ENCODE measurements at regions not wholly inside any gene's neighbourhood (a gene's known extent, or its start where the extent isn't known, plus 50 kb on each side); places are given as distances from the start of the nearest gene placed in this dataset.

DNA sequence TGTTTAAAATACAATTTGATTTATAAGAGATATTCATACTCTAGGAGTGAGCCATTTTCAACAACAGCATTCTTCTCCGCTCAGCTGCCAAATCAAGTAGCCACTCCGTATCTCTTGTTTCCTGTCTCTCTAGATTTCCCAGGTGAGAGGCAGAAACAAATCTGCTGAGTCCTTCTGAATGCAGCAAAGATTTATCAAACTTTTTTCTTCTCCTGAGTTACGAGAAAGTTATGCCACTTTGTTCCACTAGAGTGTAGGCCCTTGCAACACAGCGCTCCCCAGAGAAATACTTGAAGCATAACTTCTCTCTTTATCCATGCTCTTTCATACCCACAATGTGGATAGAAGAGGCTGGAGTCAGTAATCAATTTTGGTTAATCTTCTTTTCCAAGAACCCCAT, 1960.8 kb downstream of the OLFM4 start:
- no peak overlapping the region for H3K4me3 ChIP-seq (ENCODE audit: insufficient read depth, low read depth, low read length)
- TF ChIP-seq, protein P1, sequence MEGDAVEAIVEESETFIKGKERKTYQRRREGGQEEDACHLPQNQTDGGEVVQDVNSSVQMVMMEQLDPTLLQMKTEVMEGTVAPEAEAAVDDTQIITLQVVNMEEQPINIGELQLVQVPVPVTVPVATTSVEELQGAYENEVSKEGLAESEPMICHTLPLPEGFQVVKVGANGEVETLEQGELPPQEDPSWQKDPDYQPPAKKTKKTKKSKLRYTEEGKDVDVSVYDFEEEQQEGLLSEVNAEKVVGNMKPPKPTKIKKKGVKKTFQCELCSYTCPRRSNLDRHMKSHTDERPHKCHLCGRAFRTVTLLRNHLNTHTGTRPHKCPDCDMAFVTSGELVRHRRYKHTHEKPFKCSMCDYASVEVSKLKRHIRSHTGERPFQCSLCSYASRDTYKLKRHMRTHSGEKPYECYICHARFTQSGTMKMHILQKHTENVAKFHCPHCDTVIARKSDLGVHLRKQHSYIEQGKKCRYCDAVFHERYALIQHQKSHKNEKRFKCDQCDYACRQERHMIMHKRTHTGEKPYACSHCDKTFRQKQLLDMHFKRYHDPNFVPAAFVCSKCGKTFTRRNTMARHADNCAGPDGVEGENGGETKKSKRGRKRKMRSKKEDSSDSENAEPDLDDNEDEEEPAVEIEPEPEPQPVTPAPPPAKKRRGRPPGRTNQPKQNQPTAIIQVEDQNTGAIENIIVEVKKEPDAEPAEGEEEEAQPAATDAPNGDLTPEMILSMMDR (IDR thresholded peaks at IDR 0.05; ENCODE audit: insufficient read depth, low read depth, low read length) = no peak
- TF ChIP-seq EZH2 (IDR thresholded peaks at IDR 0.05; ENCODE audit: insufficient read depth, low read length) = no peak
- no peak overlapping the region for H3K4me2 ChIP-seq (ENCODE audit: low read length)
- Mint-ChIP-seq H3K27me3 (ENCODE audit: low read depth, unreplicated experiment) (peaks cover 3% of the 10 kb centered on the region), H3K9me3 (ENCODE audit: unreplicated experiment) (no peaks in the 10 kb centered on the region), H3K4me3 (ENCODE audit: unreplicated experiment) (no peak overlapping the region), H3K27ac (ENCODE audit: unreplicated experiment) (no peak overlapping the region), H3K36me3 (ENCODE audit: low read depth, unreplicated experiment) (no peaks in the 10 kb centered on the region), H3K4me1 (ENCODE audit: low read depth, unreplicated experiment) (no peaks in the 10 kb centered on the region)
- no peaks in the 10 kb centered on the region for H3K9me3 ChIP-seq (ENCODE audit: insufficient read depth, low read depth, low read length)
- DNase-seq (ENCODE audit: low read depth) = no peak
- H4K20me1 ChIP-seq (ENCODE audit: insufficient read depth, low read length) = no peaks in the 10 kb centered on the region
- no peak for FAIRE-seq
- H3K36me3 ChIP-seq (ENCODE audit: insufficient read depth, low read length) = no peaks in the 10 kb centered on the region
- H3K27ac ChIP-seq (ENCODE audit: low read depth, low read length) = no peak overlapping the region
- no peaks in the 10 kb centered on the region for H3K4me1 ChIP-seq (ENCODE audit: insufficient read depth, low read length)
- H3K79me2 ChIP-seq (ENCODE audit: insufficient read depth, low read length) = no peaks in the 10 kb centered on the region
- no peaks in the 10 kb centered on the region for H3K27me3 ChIP-seq (ENCODE audit: insufficient read depth, low read length)
- no peak overlapping the region for H3K9ac ChIP-seq (ENCODE audit: low read length)
- H2AFZ ChIP-seq (ENCODE audit: low read depth, low read length) = no peak overlapping the region

DNA sequence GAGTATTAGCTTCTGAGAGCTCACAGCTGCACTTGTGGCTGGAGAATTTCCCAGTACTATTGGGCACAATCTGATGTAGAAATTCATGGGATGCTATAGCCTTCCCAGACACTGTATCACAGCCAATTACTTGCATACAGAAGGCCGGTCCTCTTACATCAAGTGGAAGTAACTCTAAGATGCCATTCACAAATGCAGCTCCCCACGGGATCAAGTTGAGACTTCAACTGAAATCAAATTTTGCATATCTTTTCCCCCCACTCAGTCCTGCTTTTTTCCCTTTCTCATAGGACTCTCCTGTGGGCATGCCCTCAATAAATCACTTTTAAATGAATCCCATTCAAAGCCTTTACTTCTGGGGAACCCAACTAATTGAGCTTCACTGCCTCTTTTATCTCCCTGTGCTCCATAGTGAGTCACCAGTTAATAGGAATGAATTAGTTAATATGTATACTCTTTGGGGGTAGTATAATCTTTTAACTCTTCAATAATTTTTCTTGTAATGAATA, 1970.8 kb downstream of the OLFM4 start:
- H3K36me3 Mint-ChIP-seq (ENCODE audit: low read depth, unreplicated experiment) = no peaks in the 10 kb centered on the region
- Histone ChIP-seq H4K20me1 (ENCODE audit: insufficient read depth, low read length) (no peaks in the 10 kb centered on the region), H3K9ac (ENCODE audit: low read length) (no peak overlapping the region), H3K4me2 (ENCODE audit: low read length) (no peak overlapping the region), H3K4me1 (ENCODE audit: insufficient read depth, low read length) (no peaks in the 10 kb centered on the region), H3K36me3 (ENCODE audit: insufficient read depth, low read length) (no peaks in the 10 kb centered on the region), H3K27me3 (ENCODE audit: insufficient read depth, low read length) (no peaks in the 10 kb centered on the region), H2AFZ (ENCODE audit: low read depth, low read length) (no peak overlapping the region), H3K27ac (ENCODE audit: low read depth, low read length) (no peak overlapping the region), H3K9me3 (ENCODE audit: insufficient read depth, low read depth, low read length) (no peaks in the 10 kb centered on the region), H3K4me3 (ENCODE audit: insufficient read depth, low read depth, low read length) (no peak overlapping the region), H3K79me2 (ENCODE audit: insufficient read depth, low read length) (no peaks in the 10 kb centered on the region)
- H3K4me3 Mint-ChIP-seq (ENCODE audit: unreplicated experiment) = no peak overlapping the region
- FAIRE-seq = no peak
- H3K27ac Mint-ChIP-seq (ENCODE audit: unreplicated experiment) = no peak overlapping the region
- peaks cover 2% of the 10 kb centered on the region for H3K9me3 Mint-ChIP-seq (ENCODE audit: unreplicated experiment)
- H3K27me3 Mint-ChIP-seq (ENCODE audit: low read depth, unreplicated experiment) = peaks cover 2% of the 10 kb centered on the region
- DNase-seq (ENCODE audit: low read depth) = no peak
- TF ChIP-seq, protein P1 (IDR thresholded peaks at IDR 0.05; ENCODE audit: insufficient read depth, low read depth, low read length) = no peak
- no peak for TF ChIP-seq EZH2 (IDR thresholded peaks at IDR 0.05; ENCODE audit: insufficient read depth, low read length)
- H3K4me1 Mint-ChIP-seq (ENCODE audit: low read depth, unreplicated experiment) = no peaks in the 10 kb centered on the region

DNA sequence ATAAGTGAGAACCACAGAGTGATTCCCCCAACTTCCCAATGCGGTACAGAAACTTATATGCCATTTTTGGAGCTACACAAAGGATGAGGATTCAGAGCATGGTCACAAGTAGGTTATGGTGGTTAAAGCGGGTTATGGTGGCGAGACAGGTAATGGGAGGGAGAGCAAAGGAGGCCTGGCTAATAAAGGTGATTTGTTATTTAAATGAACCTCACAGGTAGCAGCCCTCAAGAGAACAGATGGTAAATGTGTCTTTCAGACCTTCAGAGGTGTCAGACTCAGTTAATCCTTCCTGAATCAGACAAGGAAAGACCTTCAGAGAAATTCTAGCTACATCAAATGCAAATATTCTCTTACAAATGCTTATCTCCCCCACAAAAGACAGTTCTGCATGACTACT, 1971.4 kb downstream of the OLFM4 start:
- Histone ChIP-seq H3K27ac (ENCODE audit: low read depth, low read length) (no peak overlapping the region), H3K4me1 (ENCODE audit: insufficient read depth, low read length) (no peaks in the 10 kb centered on the region), H3K27me3 (ENCODE audit: insufficient read depth, low read length) (no peaks in the 10 kb centered on the region), H3K36me3 (ENCODE audit: insufficient read depth, low read length) (no peaks in the 10 kb centered on the region), H3K79me2 (ENCODE audit: insufficient read depth, low read length) (no peaks in the 10 kb centered on the region), H3K4me3 (ENCODE audit: insufficient read depth, low read depth, low read length) (no peak overlapping the region), H3K9me3 (ENCODE audit: insufficient read depth, low read depth, low read length) (no peaks in the 10 kb centered on the region), H3K4me2 (ENCODE audit: low read length) (no peak overlapping the region), H3K9ac (ENCODE audit: low read length) (no peak overlapping the region), H2AFZ (ENCODE audit: low read depth, low read length) (no peak overlapping the region), H4K20me1 (ENCODE audit: insufficient read depth, low read length) (no peaks in the 10 kb centered on the region)
- TF ChIP-seq, protein P1 (IDR thresholded peaks at IDR 0.05; ENCODE audit: insufficient read depth, low read depth, low read length) = no peak
- no peak for TF ChIP-seq EZH2 (IDR thresholded peaks at IDR 0.05; ENCODE audit: insufficient read depth, low read length)
- FAIRE-seq (no peak), DNase-seq (ENCODE audit: low read depth) (no peak)
- peaks cover 2% of the 10 kb centered on the region for H3K9me3 Mint-ChIP-seq (ENCODE audit: unreplicated experiment)
- no peaks in the 10 kb centered on the region for H3K36me3 Mint-ChIP-seq (ENCODE audit: low read depth, unreplicated experiment)
- no peak overlapping the region for H3K4me3 Mint-ChIP-seq (ENCODE audit: unreplicated experiment)
- H3K27me3 Mint-ChIP-seq (ENCODE audit: low read depth, unreplicated experiment) = peaks cover 2% of the 10 kb centered on the region
- no peak overlapping the region for H3K27ac Mint-ChIP-seq (ENCODE audit: unreplicated experiment)
- no peaks in the 10 kb centered on the region for H3K4me1 Mint-ChIP-seq (ENCODE audit: low read depth, unreplicated experiment)

All from astrocyte (in vitro differentiated cells and primary cell).